ENCODE measurements at regions not wholly inside any gene's neighbourhood (a gene's known extent, or its start where the extent isn't known, plus 50 kb on each side); places are given as distances from the start of the nearest gene placed in this dataset.

DNA sequence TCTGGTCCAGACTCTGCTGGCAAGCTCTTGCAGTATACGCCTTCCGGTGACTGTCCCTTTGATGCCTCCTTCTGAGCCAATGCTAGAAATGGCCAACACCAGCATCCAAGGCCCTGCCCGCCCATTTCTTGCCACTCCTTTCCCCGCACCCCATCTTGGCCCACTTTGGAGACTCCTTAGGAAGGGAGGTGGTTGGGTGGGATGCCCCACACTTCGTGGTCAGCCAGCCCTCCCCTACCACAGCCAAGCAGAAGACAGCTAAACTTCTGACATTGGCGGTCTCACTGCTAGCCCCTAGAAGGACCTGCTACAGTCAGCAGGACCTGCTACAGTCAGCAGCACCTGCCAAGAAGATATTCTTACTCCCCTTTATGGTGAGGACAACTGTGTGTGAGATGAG is 73.5 kb upstream of the CLDN14 start:
- H3K4me3 ChIP-seq: no peak overlapping the region

DNA sequence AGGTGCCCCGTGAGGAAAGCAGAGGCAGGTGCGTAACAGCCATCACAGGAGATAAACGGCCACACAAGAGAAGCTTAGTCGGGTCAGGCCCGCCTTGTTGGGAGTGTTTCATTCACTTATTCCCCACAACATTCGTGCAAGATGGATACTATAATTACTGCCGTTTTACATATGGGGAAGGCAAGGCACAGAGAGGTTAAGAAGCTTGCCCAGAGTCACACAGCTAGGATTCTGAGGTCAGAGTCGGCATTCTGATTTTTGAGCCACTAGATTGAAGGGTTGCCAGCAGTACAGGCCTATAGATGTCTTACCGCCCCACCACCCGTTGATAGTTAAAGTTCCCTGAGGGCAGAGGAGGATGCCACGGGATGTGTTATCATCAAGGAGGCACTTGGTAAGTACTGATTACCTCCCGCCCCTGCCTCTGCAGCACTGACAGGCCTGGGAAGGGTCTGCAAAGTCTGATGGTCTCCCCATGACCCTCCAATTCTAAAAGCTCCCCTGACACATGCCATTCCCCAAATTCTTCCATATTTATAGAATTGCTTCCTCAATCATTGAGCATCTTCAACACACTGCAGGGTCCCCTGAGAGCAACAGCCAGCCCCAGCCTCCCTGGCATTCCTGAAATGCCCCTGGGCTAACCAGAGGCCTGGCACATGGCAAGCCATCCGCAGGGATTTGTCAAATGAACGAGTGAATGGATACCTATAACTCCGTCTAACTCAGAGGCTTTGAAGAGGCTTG is 74.7 kb upstream of the CLDN14 start:
- Histone ChIP-seq H3K4me3 (no peak overlapping the region), H3K27ac (no peak overlapping the region)
- DNase-seq (ENCODE audit: low spot score): no peak
- no peak for TF ChIP-seq CTCF (IDR thresholded peaks at IDR 0.05)

More for the DNA sequence above, 73.5 kb upstream of the CLDN14 start:
- TF ChIP-seq CTCF (IDR thresholded peaks at IDR 0.05): no peak
- no peak for DNase-seq (ENCODE audit: low spot score)
- H3K27ac ChIP-seq: no peak overlapping the region

GRCh38 chr21:36555199-36555800 is 75.4 kb upstream of the CLDN14 start:
- DNase-seq (ENCODE audit: low spot score): no peak
- no peak overlapping the region for H3K4me3 ChIP-seq
- no peak overlapping the region for H3K27ac ChIP-seq
- TF ChIP-seq CTCF (IDR thresholded peaks at IDR 0.05): no peak

DNA sequence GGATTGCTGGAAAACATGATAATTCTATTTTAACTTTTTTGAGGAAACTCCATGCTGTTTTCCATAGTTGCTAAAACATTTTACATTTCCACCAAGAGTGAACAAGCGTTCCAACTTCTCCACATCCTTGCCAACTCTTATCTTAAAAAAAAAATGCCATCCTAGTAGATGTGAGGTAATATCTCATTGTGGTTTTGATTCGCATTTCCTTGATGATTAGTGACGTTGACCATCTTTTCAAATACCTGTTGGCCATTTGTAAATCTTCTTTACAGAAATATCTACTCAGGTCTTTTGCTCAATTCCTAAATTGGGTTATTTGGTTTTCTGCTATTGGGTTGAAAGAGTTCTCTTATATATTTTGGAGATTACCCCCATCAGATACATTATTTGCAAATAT is 77.4 kb upstream of the CLDN14 start:
- TF ChIP-seq CTCF (IDR thresholded peaks at IDR 0.05): no peak
- H3K27ac ChIP-seq: no peak overlapping the region
- DNase-seq (ENCODE audit: low spot score): no peak
- H3K4me3 ChIP-seq: no peak overlapping the region

GRCh38 chr21:36560933-36561575 is 81.1 kb upstream of the CLDN14 start:
- TF ChIP-seq CTCF (IDR thresholded peaks at IDR 0.05): no peak
- no peak for DNase-seq (ENCODE audit: low spot score)
- no peak overlapping the region for H3K4me3 ChIP-seq
- no peak overlapping the region for H3K27ac ChIP-seq

DNA sequence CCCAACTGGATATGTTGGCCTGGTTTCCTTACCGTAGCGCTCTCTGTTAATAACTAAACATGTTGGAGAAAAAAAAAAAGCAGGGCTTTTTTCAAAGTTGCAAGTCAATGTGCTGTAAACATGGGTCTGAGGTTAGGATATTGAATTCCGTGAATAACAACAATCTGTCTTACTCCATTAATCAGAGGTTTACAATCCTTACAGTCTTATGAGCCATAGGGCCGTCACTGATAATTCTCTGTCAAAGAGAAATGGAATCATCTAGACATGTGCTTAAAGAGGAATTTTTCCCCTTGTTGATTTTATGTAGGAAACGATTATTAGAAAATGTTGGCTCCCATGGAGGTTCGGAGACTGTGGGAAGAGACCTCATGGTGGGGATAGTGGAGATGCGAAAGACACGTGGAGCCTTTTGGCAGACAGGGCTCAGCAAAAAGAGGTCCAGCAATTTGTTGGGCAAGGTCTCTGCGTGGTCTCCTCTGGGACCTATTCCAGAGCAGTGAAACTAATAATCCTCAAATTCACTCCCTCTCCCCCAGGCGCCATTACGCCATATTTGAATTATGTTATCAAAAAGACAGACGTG is 83.5 kb upstream of the CLDN14 start:
- no peak for DNase-seq (ENCODE audit: low spot score)
- H3K27ac ChIP-seq: no peak overlapping the region
- H3K4me3 ChIP-seq: no peak overlapping the region
- TF ChIP-seq CTCF (IDR thresholded peaks at IDR 0.05): no peak

All from coronary artery (tissue), 2 donors.